H1 (cell line): ENCODE measurements at regions not wholly inside any gene's neighbourhood (a gene's known extent, or its start where the extent isn't known, plus 50 kb on each side); places are given as distances from the start of the nearest gene placed in this dataset.

Experiments
- CTCF ChIA-PET: fragments of 300-600 bp; sonication (Branson Sonifier 250); formaldehyde crosslinking; loops from one replicate; lab custom pipeline; 2021; ENCODE audit not compliant: partially characterized antibody; lab: Charles Lee
- POLR2A ChIA-PET: fragments of 300-600 bp; sonication (Branson Sonifier 250); formaldehyde crosslinking; loops from one replicate; lab custom pipeline; 2021; ENCODE audit warnings: inconsistent platforms; ENCODE audit not compliant: partially characterized antibody; lab: Charles Lee
- DNase-seq, 2 experiments: peaks; one replicate each; pipeline versions ENCODE4 v3.0.0 to v3.0.0-alpha.2; 2010 to 2022; ENCODE audit warnings: low spot score in 2 of 2, low read depth in 1 of 2, mixed read lengths in 1 of 2
- FAIRE-seq: peaks from 2 replicates; lab custom pipeline; 2011; peaks lifted over from hg19 to GRCh38; lab: Jason Lieb, UNC
- H2AFZ ChIP-seq: 2 replicates; pipeline ENCODE4 v1.8.1; 2012; ENCODE audit warnings: low read length, inconsistent platforms
- H2AK5ac ChIP-seq: 2 replicates; pipeline ENCODE4 v1.6.1; 2013; ENCODE audit warnings: low read depth, low read length
- H2BK120ac ChIP-seq: replicated peaks from 2 replicates; pipeline ENCODE3; 2013; ENCODE audit warnings: low read depth, low read length, inconsistent platforms
- H2BK12ac ChIP-seq: 2 replicates; pipeline ENCODE4 v1.6.1; 2013; ENCODE audit warnings: low read depth, low read length
- H2BK15ac ChIP-seq: 2 replicates; pipeline ENCODE4 v1.6.1; 2013; ENCODE audit warnings: low read length
- H2BK20ac ChIP-seq: 2 replicates; pipeline ENCODE4 v1.6.1; 2013; ENCODE audit warnings: low read length
- H2BK5ac ChIP-seq: 2 replicates; pipeline ENCODE4 v1.6.1; 2013; ENCODE audit warnings: low read depth, low read length
- H3K14ac ChIP-seq: 2 replicates; pipeline ENCODE4 v1.6.1; 2013; ENCODE audit warnings: inconsistent platforms; ENCODE audit not compliant: insufficient read length
- H3K18ac ChIP-seq: 2 replicates; pipeline ENCODE4 v1.6.1; 2013; ENCODE audit warnings: low read length; ENCODE audit errors: extremely low read depth
- H3K23ac ChIP-seq: 2 replicates; pipeline ENCODE4 v1.6.1; 2013; ENCODE audit warnings: inconsistent platforms; ENCODE audit not compliant: insufficient read length
- H3K23me2 ChIP-seq: 2 replicates; pipeline ENCODE4 v1.6.1; 2013; ENCODE audit warnings: low read depth, low read length
- H3K27ac ChIP-seq: 2 replicates; pipeline ENCODE4 v1.6.1; 2011; ENCODE audit warnings: low read depth, low read length, inconsistent platforms
- H3K27me3 ChIP-seq, 4 experiments: replicated peaks in 1 of 4; 1 replicate in 1 of 4; 2 replicates in 3 of 4; pipeline versions ENCODE4 v1.6.1 to v1.8.1; 2011 to 2013; ENCODE audit warnings: low read length in 3 of 4, mild to moderate bottlenecking in 3 of 4, inconsistent platforms in 2 of 4, mixed read lengths in 2 of 4, moderate library complexity in 1 of 4; ENCODE audit not compliant: control insufficient read depth in 3 of 4, insufficient read depth in 3 of 4; ENCODE audit errors: extremely low read depth in 1 of 4
- H3K36me3 ChIP-seq, 4 experiments: 2 replicates each; pipeline versions ENCODE4 v1.6.1 to v1.8.1; 2011 to 2013; ENCODE audit warnings: mild to moderate bottlenecking in 4 of 4, low read length in 3 of 4, moderate library complexity in 2 of 4, control low read depth in 1 of 4, inconsistent platforms in 1 of 4; ENCODE audit not compliant: insufficient read depth in 4 of 4, control insufficient read depth in 2 of 4
- H3K4ac ChIP-seq: replicated peaks from 2 replicates; pipeline ENCODE3; 2013; ENCODE audit warnings: low read length, low read depth, mixed read lengths, inconsistent platforms; ENCODE audit not compliant: insufficient read length
- H3K4me1 ChIP-seq, 4 experiments: replicated peaks in 1 of 4; 1 replicate in 1 of 4; 2 replicates in 3 of 4; pipeline versions ENCODE4 v1.6.1 to v1.8.1; 2011 to 2013; ENCODE audit warnings: low read length in 3 of 4, inconsistent platforms in 2 of 4, mixed read lengths in 1 of 4; ENCODE audit not compliant: insufficient read depth in 4 of 4, control insufficient read depth in 3 of 4
- H3K4me2 ChIP-seq, 2 experiments: 2 replicates each; pipeline versions ENCODE4 v1.6.1 to v1.8.1; 2011 to 2013; ENCODE audit warnings: low read depth in 2 of 2, low read length in 2 of 2, control low read depth in 1 of 2, inconsistent platforms in 1 of 2, mild to moderate bottlenecking in 1 of 2; ENCODE audit not compliant: insufficient read depth in 1 of 2
- H3K4me3 ChIP-seq, 4 experiments: fragments of 200-600, 300-600 bp in 1 of 4; sonication (generic), shearing (Covaris generic), sonication (Bioruptor Twin) in 1 of 4; 2 replicates each; pipeline versions ENCODE4 v1.5.1 to v1.8.1; 2011 to 2016; ENCODE audit warnings: low read length in 4 of 4, low read depth in 3 of 4, control low read depth in 2 of 4, inconsistent platforms in 2 of 4, mild to moderate bottlenecking in 2 of 4, mixed read lengths in 1 of 4, moderate library complexity in 1 of 4; ENCODE audit not compliant: insufficient read depth in 2 of 4; ENCODE audit errors: extremely low read depth in 1 of 4
- H3K56ac ChIP-seq: replicated peaks from 2 replicates; pipeline ENCODE3; 2013; ENCODE audit warnings: low read depth, mild to moderate bottlenecking, mixed read lengths, low read length, inconsistent platforms; ENCODE audit not compliant: insufficient read length
- H3K79me1 ChIP-seq: 2 replicates; pipeline ENCODE4 v1.6.1; 2013; ENCODE audit warnings: low read depth, low read length, control low read depth
- H3K79me2 ChIP-seq, 2 experiments: 2 replicates each; pipeline versions ENCODE4 v1.6.1 to v1.8.1; 2012 to 2013; ENCODE audit warnings: low read length in 2 of 2, mild to moderate bottlenecking in 2 of 2, inconsistent platforms in 1 of 2; ENCODE audit not compliant: insufficient read depth in 2 of 2, control insufficient read depth in 1 of 2
- H3K9ac ChIP-seq, 4 experiments: replicated peaks in 1 of 4; 1 replicate in 1 of 4; 2 replicates in 3 of 4; pipeline versions ENCODE4 v1.6.1 to v1.8.1; 2011 to 2013; ENCODE audit warnings: low read depth in 3 of 4, low read length in 3 of 4, control low read depth in 2 of 4, mild to moderate bottlenecking in 2 of 4, moderate library complexity in 2 of 4, inconsistent platforms in 1 of 4; ENCODE audit errors: extremely low read depth in 1 of 4
- H3K9me3 ChIP-seq, 2 experiments: 2 replicates each; pipeline versions ENCODE4 v1.6.1 to v1.8.1; 2012 to 2013; ENCODE audit warnings: mild to moderate bottlenecking in 2 of 2, moderate library complexity in 2 of 2, control low read depth in 1 of 2, inconsistent platforms in 1 of 2, low read depth in 1 of 2, low read length in 1 of 2, mixed read lengths in 1 of 2; ENCODE audit not compliant: insufficient read depth in 2 of 2
- H4K20me1 ChIP-seq, 2 experiments: replicated peaks in 1 of 2; 2 replicates each; pipeline versions ENCODE3 to v1.8.1; 2011 to 2013; ENCODE audit warnings: inconsistent platforms in 2 of 2, low read length in 2 of 2, mild to moderate bottlenecking in 1 of 2; ENCODE audit not compliant: insufficient read depth in 2 of 2, control insufficient read depth in 1 of 2
- H4K5ac ChIP-seq: 2 replicates; pipeline ENCODE4 v1.6.1; 2013; ENCODE audit warnings: low read length, low read depth, mixed read lengths, inconsistent platforms; ENCODE audit not compliant: insufficient read length
- H4K8ac ChIP-seq: 2 replicates; pipeline ENCODE4 v1.8.0; 2013; ENCODE audit warnings: mild to moderate bottlenecking, moderate library complexity, low read length, inconsistent platforms; ENCODE audit not compliant: insufficient read depth; ENCODE audit errors: extremely low read depth
- H4K91ac ChIP-seq: replicated peaks from 2 replicates; pipeline ENCODE3; 2013; ENCODE audit warnings: low read length, mixed read lengths, inconsistent platforms; ENCODE audit not compliant: insufficient read length
- CBX8 ChIP-seq: fragments of 300-800, 300-1000 bp; sonication (generic); IDR thresholded peaks from 2 replicates; pipeline ENCODE4 v1.7.1; 2016; ENCODE audit warnings: low read depth, low read length, borderline replicate concordance
- CEBPB ChIP-seq: IDR thresholded peaks from 2 replicates; pipeline ENCODE4 v1.6.1; 2012; ENCODE audit warnings: low read depth, low read length
- CHD2 ChIP-seq: IDR thresholded peaks from 2 replicates; pipeline ENCODE4 v1.6.1; 2012; ENCODE audit warnings: low read length, improper control_type of control experiment
- CTBP2 ChIP-seq: IDR thresholded peaks from 2 replicates; pipeline ENCODE4 v1.7.0; 2011; ENCODE audit warnings: borderline replicate concordance, mild to moderate bottlenecking, moderate library complexity, mixed read lengths, low read length; ENCODE audit not compliant: insufficient read depth, insufficient read length
- EGR1 ChIP-seq: IDR thresholded peaks from 2 replicates; pipeline ENCODE4 v1.6.1; 2011; ENCODE audit warnings: low read depth, low read length, borderline replicate concordance
- EP300 ChIP-seq, 2 experiments: IDR thresholded peaks; 1 replicate in 1 of 2; 2 replicates in 1 of 2; pipeline ENCODE4 v1.6.1; 2011 to 2012; ENCODE audit warnings: low read depth in 2 of 2, low read length in 2 of 2, mild to moderate bottlenecking in 2 of 2, borderline replicate concordance in 1 of 2, inconsistent platforms in 1 of 2, moderate library complexity in 1 of 2
- JUN ChIP-seq: IDR thresholded peaks from 2 replicates; pipeline ENCODE4 v1.6.1; 2011; ENCODE audit warnings: low read depth, mild to moderate bottlenecking, improper control_type of control experiment, low read length
- KDM4A ChIP-seq: IDR thresholded peaks from one replicate; pipeline ENCODE4 v1.7.1; 2012; ENCODE audit warnings: low read depth, mild to moderate bottlenecking, moderate library complexity, low read length, inconsistent platforms; ENCODE audit not compliant: severe bottlenecking
- NRF1 ChIP-seq: IDR thresholded peaks from 2 replicates; pipeline ENCODE4 v1.6.1; 2011; ENCODE audit warnings: mild to moderate bottlenecking, low read depth, low read length, improper control_type of control experiment
- SIRT6 ChIP-seq: IDR thresholded peaks from one replicate; pipeline ENCODE4 v1.7.1; 2012; ENCODE audit warnings: low read length, inconsistent platforms
- SP1 ChIP-seq: IDR thresholded peaks from 2 replicates; pipeline ENCODE4 v1.6.1; 2011; ENCODE audit warnings: low read depth, low read length
- WGBS, 2 experiments: shearing (Covaris generic) in 1 of 2; methylation state at CpG; one replicate each; pipeline versions ENCODE4 v1.1.6 to v1.1.7; 2013 to 2015; ENCODE audit warnings: low lambda C conversion rate in 2 of 2, mixed read lengths in 2 of 2, inconsistent platforms in 1 of 2, low coverage in 1 of 2, missing lambda C conversion rate in 1 of 2; ENCODE audit not compliant: insufficient replicate concordance in 2 of 2, insufficient coverage in 1 of 2, insufficient read length in 1 of 2; ENCODE audit errors: extremely low coverage in 1 of 2, missing lambda C conversion rate in 1 of 2; 5-methylcytosine and 5-hydroxymethylcytosine counted together
- TF ChIP-seq, protein P1 (sequence below): IDR thresholded peaks from 2 replicates; pipeline ENCODE4 v1.6.1; 2011; ENCODE audit warnings: low read length, improper control_type of control experiment

DNA sequence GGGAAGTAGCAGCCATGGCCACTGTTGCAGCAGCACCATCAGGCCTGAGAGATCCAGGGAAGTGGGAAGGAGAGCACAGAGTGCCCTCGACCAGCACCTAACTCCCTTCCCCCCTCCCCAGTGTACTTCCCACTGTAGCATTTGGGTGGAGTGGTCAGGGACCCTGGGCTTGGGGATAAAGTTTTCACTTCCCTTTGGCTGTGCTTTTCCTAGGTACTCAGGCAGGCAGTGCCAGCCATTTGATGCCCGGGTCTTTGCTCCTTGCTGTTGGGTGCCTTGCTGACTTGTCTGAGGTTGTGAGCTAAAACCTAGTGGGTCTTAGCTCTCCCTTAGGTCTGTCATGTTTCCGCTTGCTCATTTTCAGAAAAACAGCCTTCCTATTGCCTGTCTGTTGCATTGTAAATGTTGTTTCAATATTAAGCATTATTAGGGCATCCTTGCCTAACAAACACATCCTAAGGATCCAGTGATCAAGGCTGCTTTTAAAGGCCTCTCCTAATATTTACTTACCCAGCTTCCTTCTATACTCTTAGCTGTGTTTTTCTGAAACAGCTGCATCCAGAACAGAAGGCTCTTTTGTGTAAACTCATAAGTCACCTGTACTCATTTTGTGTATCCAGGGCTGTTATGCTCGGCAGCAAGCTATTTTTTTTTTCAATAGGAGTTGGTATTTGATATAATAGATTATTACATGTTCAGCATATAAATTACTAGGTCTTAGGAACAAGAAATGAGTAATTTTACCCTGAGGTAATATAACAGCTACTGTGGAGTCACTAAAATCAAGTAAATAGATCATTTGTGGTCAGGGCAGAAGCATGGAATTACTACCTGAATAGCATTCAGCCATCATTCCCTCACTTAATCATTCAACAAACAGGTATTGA lies 418.6 kb upstream of the PROX1 start:
- ChIA-PET POLR2A (no interaction called here), CTCF (interaction anchor here (1.1 kb wide), 1 partner anchor 8 kb away, joined by 3 read pairs; no protein-coding TSS in a partner anchor)
- H3K4me1 ChIP-seq, result no peaks in the 10 kb centered on the region
- H3K36me3 ChIP-seq, result no peaks in the 10 kb centered on the region
- no peaks in the 10 kb centered on the region for H3K79me1 ChIP-seq
- H3K4ac ChIP-seq, result no peak overlapping the region
- 77% methylated on average over 4 of the region's 4 CpGs; no CpG with 5 or more reads in 1 of the 2 experiments for WGBS, 2 experiments
- H2BK20ac ChIP-seq, result no peak overlapping the region
- no peaks in the 10 kb centered on the region for H3K27me3 ChIP-seq
- H3K9me3 ChIP-seq, result no peaks in the 10 kb centered on the region
- H3K18ac ChIP-seq, result no peak overlapping the region
- H2AK5ac ChIP-seq, result no peak overlapping the region
- no peak for DNase-seq
- H3K4me2 ChIP-seq, result no peak overlapping the region
- H2BK15ac ChIP-seq, result no peak overlapping the region
- no peak overlapping the region for H3K4me3 ChIP-seq
- H2BK5ac ChIP-seq, result no peak overlapping the region
- H3K23ac ChIP-seq, result no peak overlapping the region
- no peak overlapping the region for H3K9ac ChIP-seq
- H4K8ac ChIP-seq, result no peak overlapping the region
- no peak overlapping the region for H4K91ac ChIP-seq
- H3K56ac ChIP-seq, result no peak overlapping the region
- no peak overlapping the region for H4K5ac ChIP-seq
- H3K79me2 ChIP-seq, result no peaks in the 10 kb centered on the region
- no peak overlapping the region for H3K14ac ChIP-seq
- no peak overlapping the region for H2AFZ ChIP-seq
- no peaks in the 10 kb centered on the region for H4K20me1 ChIP-seq
- no peak for FAIRE-seq
- no peaks in the 10 kb centered on the region for H3K23me2 ChIP-seq
- no peak overlapping the region for H3K27ac ChIP-seq
- H2BK12ac ChIP-seq, result no peak overlapping the region
- no peak overlapping the region for H2BK120ac ChIP-seq
- no peak for TF ChIP-seq CBX8
- TF ChIP-seq NRF1, result no peak
- TF ChIP-seq CEBPB, result no peak
- TF ChIP-seq EP300 (IDR thresholded peaks at IDR 0.05; ENCODE audit: borderline replicate concordance in 1 of 2, low read depth in 2 of 2, low read length in 2 of 2), result no peak
- TF ChIP-seq, protein P1, sequence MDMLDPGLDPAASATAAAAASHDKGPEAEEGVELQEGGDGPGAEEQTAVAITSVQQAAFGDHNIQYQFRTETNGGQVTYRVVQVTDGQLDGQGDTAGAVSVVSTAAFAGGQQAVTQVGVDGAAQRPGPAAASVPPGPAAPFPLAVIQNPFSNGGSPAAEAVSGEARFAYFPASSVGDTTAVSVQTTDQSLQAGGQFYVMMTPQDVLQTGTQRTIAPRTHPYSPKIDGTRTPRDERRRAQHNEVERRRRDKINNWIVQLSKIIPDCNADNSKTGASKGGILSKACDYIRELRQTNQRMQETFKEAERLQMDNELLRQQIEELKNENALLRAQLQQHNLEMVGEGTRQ, result no peak
- no peak for TF ChIP-seq JUN
- no peak for TF ChIP-seq CTBP2
- TF ChIP-seq SP1, result no peak
- no peak for TF ChIP-seq CHD2
- no peak for TF ChIP-seq SIRT6
- TF ChIP-seq KDM4A, result no peak
- no peak for TF ChIP-seq EGR1
